GM20000 (cell line): ENCODE measurements at regions not wholly inside any gene's neighbourhood (a gene's known extent, or its start where the extent isn't known, plus 50 kb on each side); places are given as distances from the start of the nearest gene placed in this dataset.

Experiments
- DNase-seq: peaks from one replicate; pipeline ENCODE4 v3.0.0; 2012; ENCODE audit warnings: low spot score
- CTCF ChIP-seq: IDR thresholded peaks from 2 replicates; pipeline ENCODE4 v1.5.1; 2012; ENCODE audit warnings: mild to moderate bottlenecking, control low read depth; ENCODE audit errors: extremely low read depth, missing control alignments

- no peak for DNase-seq
These were observed 332.0 kb downstream of the GRXCR1 start for GRCh38 chr4:43224559-43224958.

GRCh38 chr4:43233321-43233720 lies 340.8 kb downstream of the GRXCR1 start:
- TF ChIP-seq CTCF: no peak
- no peak for DNase-seq

More at GRCh38 chr4:43224559-43224958, 332.0 kb downstream of the GRXCR1 start:
- no peak for TF ChIP-seq CTCF

GRCh38 chr4:43234626-43235415 lies 342.3 kb downstream of the GRXCR1 start:
- TF ChIP-seq CTCF: no peak
- no peak for DNase-seq

- no peak for DNase-seq
- no peak for TF ChIP-seq CTCF
These were observed 345.5 kb downstream of the GRXCR1 start for GRCh38 chr4:43238008-43238407.

GRCh38 chr4:43238585-43238984 lies 346.1 kb downstream of the GRXCR1 start:
- no peak for TF ChIP-seq CTCF

GRCh38 chr4:43241104-43241503 lies 348.6 kb downstream of the GRXCR1 start:
- no peak for DNase-seq
- TF ChIP-seq CTCF: no peak

More at GRCh38 chr4:43238585-43238984, 346.1 kb downstream of the GRXCR1 start:
- no peak for DNase-seq

- TF ChIP-seq CTCF: no peak
- DNase-seq: no peak
These were observed 350.1 kb downstream of the GRXCR1 start for GRCh38 chr4:43242606-43243005.
